DMS53 treated with DMSO at 0.1 percent for 48 hours (cell line): ENCODE measurements at regions not wholly inside any gene's neighbourhood (a gene's known extent, or its start where the extent isn't known, plus 50 kb on each side); places are given as distances from the start of the nearest gene placed in this dataset.

Experiments used
- DNase-seq: peaks from one replicate; lab custom pipeline; 2025; ENCODE audit not compliant: unreplicated experiment; lab: John Stamatoyannopoulos, UW

- no peak for DNase-seq
Observed at GRCh38 chr4:123919576-123920098, 523.0 kb downstream of the SPRY1 start.

- no peak for DNase-seq
Observed at GRCh38 chr4:123921339-123921738, 524.7 kb downstream of the SPRY1 start.

DNA sequence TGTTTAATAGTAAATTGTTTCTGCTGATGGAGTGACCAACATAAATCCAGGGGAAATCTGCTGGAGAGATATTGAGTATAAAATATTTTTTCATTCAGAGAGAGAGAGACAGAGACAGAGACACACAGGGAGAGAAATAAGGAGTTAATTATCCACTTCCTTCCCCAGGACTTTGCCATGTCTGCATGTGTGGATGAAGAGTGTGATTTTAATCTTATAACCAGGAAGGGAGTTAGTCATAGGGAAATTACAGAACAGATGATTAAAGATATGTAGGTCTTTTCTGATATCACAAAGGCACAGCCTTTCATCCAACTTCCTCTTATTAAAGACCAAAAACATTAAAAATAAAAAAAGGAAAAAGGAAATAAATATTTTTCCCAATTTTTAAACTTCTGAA, 526.3 kb downstream of the SPRY1 start:
- DNase-seq = no peak

DNA sequence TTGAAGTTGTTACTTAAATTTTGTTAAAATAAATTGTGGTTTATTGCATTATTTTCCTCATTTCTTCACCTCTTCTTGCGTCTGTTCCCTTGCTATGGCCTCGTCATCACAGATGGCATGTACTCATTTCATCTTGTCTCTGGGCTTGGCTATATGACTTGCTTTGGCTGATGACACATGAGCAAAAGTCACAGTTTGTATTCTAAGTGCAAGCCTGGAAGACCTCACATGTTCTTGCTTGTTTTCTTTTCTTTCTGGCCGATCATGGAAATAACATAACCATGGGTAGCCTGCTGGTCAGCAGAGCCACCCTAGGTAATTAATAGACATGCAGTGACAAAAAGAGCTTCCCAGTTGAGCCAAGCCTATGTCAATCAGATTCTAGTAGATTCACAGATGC, 527.9 kb downstream of the SPRY1 start:
- DNase-seq = no peak

DNA sequence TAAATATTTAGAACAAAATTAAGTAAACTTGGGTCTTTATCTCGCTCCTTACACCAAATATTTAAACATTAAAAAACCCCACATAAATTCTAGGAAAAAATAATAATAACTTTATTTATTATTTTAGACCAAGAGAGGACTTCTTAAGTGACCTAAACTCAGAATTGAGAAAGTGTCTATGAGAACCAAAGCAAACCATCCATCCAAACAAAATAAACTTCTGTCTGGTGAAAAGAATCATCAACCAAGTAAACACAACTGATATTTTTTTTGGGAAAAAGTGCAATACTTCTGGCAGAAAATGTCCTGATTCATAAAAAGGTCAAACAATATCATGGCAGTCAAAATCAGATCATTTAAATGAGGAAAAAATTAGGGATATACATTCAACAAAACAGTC, 533.0 kb downstream of the SPRY1 start:
- no peak for DNase-seq

DNA sequence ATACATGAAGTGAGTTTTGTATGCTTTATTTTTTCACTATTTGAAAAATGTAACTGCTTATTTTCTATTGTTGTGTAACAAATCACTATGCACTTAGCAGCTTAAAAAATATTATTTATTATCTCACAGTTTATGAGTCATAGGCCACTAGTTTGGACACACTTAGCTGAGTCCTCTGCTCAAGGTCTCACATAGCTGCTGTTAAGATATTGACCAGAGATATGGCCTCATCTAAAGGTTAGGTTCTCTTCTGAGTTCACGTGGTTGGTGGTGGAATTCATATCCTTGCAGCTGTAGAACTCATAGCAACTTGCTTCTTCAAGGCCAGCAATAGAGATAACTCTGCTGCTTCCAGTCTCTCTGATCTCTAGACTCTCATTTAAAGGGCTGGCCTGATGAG, 534.4 kb downstream of the SPRY1 start:
- DNase-seq = no peak

DNA sequence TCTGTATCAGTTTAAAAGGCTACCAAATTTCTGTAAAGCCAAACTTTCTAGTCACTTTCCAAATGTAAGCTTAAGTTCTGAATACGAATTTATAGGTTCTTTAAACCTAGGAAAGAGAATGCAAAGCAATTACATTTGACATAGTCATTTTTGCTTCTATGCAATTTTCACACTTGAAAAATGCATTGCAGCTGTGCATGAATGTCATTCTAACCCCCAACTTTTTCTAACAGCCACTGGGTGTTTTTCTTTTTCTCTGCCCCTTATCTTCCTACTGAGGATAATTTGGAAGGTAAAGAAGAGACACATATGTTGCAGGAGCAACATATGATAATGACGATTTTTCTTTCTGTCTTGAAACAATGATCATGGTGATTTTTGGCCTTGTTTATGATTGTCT, 537.5 kb downstream of the SPRY1 start:
- DNase-seq = no peak

- DNase-seq = no peak
Observed at GRCh38 chr4:123936621-123937043, 540.0 kb downstream of the SPRY1 start.

GRCh38 chr4:123937581-123937980, 541.0 kb downstream of the SPRY1 start:
- no peak for DNase-seq

DNA sequence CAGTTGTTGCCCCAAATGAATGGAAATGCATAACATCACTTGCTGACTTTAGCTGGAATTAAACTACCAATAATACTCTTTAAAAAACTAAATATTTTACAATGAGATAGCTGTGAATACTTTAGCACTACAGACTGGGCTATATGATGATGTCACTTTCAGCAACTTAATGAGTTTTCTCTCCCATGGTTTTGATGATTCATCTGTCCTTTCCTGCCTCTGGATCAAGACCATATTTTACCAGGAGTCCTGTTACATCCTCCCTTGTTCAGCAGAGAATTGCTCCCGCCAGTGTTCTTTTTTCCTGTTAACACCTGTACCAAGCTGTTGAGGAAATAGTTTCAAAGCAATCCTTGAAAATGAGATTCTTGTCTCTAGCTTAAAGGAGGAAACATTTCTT, 543.0 kb downstream of the SPRY1 start:
- peak; percentile 26 for DNase-seq

DNA sequence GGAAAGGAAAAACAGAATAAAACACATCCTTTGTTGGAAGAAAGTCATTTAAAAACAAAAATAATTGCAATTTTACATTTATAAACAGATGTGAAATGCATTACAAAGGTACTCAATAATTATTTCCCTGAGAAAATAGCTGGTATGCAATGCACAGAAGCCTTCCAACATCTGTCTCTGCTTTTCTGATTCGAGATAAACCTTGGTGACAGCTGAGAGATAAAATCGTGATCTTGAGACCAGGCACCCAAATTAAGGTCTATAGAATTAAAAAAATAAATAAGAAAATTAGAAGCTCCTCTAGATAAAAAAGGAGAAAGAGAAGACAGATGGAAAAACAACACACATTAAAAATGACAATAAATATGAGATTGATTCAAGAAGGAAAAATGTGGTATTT, 544.0 kb downstream of the SPRY1 start:
- no peak for DNase-seq

DNA sequence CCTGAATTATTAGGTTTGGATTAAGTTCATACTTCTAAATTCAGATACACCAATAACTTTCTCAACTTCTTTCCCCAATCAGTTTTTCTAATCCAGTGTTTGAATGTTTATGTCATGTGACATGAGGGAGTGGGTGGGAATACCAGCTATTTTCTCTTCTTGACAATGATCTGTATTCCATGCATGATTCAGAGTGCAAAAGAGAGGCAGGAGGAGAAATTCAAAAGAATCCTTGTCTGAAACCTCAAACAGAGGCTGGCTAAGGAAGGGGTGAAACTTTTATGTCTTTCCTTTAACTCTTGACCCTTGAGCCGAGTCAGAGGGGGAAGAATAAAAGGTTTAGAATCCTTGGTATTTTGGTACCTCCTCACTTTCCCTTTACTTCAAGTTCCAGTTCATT, 544.7 kb downstream of the SPRY1 start:
- DNase-seq = no peak

DNA sequence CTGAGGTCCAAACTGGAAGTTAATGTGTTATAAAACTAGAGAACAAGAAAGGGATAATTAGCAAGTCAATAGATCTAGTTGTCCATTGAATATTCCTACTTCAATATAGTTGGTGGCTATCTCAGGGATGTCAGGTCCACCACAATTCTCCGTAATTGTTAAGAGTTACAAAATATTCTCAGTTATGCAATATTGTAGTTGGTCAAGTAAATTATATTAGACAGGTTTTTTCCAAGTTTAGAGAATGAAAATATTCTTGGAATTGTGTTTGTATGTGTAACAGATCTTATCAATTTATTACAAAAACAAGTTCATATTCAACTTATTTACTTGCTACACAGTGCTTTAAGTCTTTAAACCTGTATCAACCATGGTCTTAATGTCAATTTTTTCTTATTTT, 547.4 kb downstream of the SPRY1 start:
- no peak for DNase-seq

DNA sequence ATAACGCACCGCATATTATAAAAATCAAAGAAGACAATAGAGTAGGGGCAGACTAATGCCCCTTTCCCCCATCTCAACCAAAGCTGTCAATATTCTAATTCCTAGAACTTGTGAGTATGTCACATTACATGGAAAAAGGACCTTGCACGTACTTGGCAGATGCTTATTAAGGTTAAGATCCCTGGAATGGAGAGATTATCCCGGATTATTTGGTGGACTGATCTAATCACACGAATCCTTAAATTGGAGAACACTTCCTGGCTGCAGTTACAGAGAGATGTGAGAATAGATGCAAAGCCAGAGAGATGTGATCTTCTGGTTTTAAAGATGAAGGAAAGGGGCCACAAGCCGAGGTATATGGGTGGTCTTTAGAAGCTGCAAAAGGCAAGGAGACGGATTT, 548.7 kb downstream of the SPRY1 start:
- no peak for DNase-seq

DNA sequence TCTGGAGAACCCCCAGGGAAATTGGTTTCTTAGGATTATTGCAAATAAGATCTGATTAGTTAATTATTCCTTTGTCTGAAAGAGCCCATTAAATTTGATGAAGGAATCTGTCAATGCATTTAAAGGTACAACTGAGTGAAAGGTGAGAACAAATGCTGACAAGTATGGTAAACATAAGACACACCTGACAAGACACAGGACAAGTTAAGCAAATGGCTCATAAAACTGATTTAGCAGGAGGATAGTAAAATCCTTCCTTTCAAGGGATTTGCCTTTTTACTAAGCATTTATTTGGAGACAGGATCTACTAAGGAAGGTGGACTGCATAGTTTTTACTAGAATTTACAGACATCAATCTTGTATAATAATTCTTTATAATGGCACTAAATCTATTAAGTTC, 553.9 kb downstream of the SPRY1 start:
- no peak for DNase-seq

GRCh38 chr4:123952530-123953274, 556.1 kb downstream of the SPRY1 start:
- DNase-seq = no peak

GRCh38 chr4:123953566-123953965, 557.0 kb downstream of the SPRY1 start:
- no peak for DNase-seq

DNA sequence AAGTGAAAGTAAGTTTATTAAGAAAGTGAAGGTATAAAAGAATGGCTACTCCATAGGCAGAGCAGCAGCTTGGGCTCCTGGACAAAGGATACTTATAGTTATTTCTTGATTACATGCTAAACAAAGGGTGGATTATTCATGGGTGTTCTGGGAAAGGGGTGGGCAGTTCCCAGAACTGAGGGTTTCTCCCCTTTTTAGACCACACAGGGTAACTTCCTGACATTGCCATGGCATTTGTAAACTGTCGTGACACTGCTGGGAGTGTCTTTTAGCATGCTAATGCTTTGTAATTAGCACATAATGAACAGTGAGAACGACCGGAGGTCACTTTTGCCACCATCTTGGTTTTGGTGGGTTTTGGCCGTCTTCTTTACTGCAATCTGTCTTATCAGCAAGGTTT, 557.6 kb downstream of the SPRY1 start:
- DNase-seq = no peak

GRCh38 chr4:123955167-123955800, 558.7 kb downstream of the SPRY1 start:
- DNase-seq = no peak

DNA sequence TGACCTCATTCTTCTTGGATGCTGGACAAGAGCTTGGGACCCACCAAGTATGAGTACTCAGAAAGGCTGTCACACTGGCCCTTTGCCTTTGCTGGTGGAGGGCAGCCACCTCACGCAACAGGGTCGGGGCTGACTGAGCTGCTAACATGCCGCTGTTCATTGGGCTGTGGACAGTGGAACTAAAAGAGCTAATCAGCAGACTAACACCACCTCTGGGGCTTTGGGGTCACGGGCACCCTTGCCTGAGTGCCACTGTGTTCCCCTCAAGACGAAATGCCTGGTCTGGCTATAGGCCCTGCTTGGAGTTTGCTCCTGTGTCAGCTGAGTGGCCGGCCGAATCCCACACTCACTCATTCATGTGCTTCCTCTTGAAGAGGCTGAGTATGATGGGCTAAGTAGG, 559.6 kb downstream of the SPRY1 start:
- no peak for DNase-seq

DNA sequence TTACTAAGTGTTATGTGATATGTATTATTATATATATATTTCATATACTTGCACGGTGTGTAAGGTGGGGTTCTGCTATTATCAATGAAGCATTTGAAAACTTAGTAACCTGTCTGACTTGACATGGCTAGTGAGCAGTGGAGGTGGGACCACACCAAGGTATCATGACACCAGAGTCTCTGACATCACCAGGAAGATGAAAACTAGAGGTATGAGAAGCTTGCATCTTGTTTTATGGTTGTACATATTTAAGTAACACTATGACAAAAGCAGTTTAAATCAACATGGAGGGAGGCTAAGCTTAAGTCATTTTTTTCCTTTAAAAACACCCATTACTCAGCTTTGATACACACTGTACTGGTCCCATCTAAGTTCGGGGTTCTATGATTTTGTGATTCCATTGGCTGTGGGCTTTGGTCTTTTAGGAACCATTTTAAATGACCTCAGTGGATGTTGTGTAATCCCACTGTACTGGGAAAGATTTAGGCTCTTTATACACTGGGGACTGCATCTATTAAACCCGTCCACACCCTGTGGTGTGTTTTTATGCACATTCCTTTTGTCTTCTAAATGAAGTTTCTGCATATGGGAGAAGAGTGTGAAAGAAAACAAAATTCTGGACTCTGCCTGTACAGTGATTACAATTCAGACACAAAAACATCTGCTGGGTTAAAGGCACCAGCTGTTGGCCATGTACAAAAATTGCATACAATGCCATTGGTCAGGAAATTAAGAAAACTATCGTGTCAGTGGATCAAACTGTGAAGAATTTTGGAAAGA, 570.6 kb downstream of the SPRY1 start:
- no peak for DNase-seq

DNA sequence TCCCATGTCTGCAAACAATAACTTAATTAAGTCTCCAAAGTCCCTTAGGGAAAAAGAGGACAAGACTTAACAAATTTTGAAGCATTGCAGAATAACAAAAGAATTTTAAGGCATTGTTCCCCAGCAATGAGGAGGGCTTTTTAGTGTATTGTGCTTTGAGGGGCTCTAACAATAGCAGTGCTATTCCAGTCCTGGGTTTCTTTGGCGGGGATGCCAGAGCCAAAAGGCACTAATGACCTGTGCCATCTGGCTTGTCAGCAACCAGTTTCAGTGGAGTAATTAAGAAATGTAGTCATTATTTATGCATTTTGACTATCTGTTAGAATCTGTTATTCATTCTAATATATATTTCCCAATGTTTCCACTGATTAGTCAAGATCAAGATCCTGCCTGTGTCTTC, 575.4 kb downstream of the SPRY1 start:
- no peak for DNase-seq
